ENCODE measurements at regions not wholly inside any gene's neighbourhood (a gene's known extent, or its start where the extent isn't known, plus 50 kb on each side); places are given as distances from the start of the nearest gene placed in this dataset.

- no peak for TF ChIP-seq CTCF (conservative IDR thresholded peaks at IDR 0.05; ENCODE audit: low read depth, low read length)
Observed at GRCh38 chr5:117252566-117252965, 677.9 kb upstream of the SEMA6A start.

GRCh38 chr5:117249086-117249815 is 674.6 kb upstream of the SEMA6A start:
- Histone ChIP-seq H3K4me2 (no peak overlapping the region), H3K27ac (no peak overlapping the region), H4K20me1 (ENCODE audit: insufficient read depth) (no peaks in the 10 kb centered on the region), H2AFZ (ENCODE audit: low read depth) (no peak overlapping the region), H3K36me3 (ENCODE audit: insufficient read depth) (no peaks in the 10 kb centered on the region), H3K4me1 (ENCODE audit: low read depth, poor library complexity, severe bottlenecking) (no peaks in the 10 kb centered on the region), H3K9ac (no peak overlapping the region), H3K79me2 (ENCODE audit: insufficient read depth, low read depth) (no peaks in the 10 kb centered on the region), H3K4me3 (IDR thresholded peaks at IDR 0.05; ENCODE audit: insufficient read depth, low read depth, low read length) (no peak overlapping the region), H3K27me3 (ENCODE audit: insufficient read depth, low read depth) (no peaks in the 10 kb centered on the region)
- TF ChIP-seq CTCF (conservative IDR thresholded peaks at IDR 0.05; ENCODE audit: low read depth, low read length), result no peak

More at GRCh38 chr5:117252566-117252965, 677.9 kb upstream of the SEMA6A start:
- Histone ChIP-seq H3K27ac (no peak overlapping the region), H3K9ac (no peak overlapping the region), H3K27me3 (ENCODE audit: insufficient read depth, low read depth) (no peaks in the 10 kb centered on the region), H3K4me2 (no peak overlapping the region), H3K79me2 (ENCODE audit: insufficient read depth, low read depth) (no peaks in the 10 kb centered on the region), H2AFZ (ENCODE audit: low read depth) (no peak overlapping the region), H4K20me1 (ENCODE audit: insufficient read depth) (no peaks in the 10 kb centered on the region), H3K4me3 (IDR thresholded peaks at IDR 0.05; ENCODE audit: insufficient read depth, low read depth, low read length) (no peak overlapping the region), H3K36me3 (ENCODE audit: insufficient read depth) (no peaks in the 10 kb centered on the region), H3K4me1 (ENCODE audit: low read depth, poor library complexity, severe bottlenecking) (no peaks in the 10 kb centered on the region)

- Histone ChIP-seq H3K27ac (no peak overlapping the region), H4K20me1 (ENCODE audit: insufficient read depth) (no peaks in the 10 kb centered on the region), H3K27me3 (ENCODE audit: insufficient read depth, low read depth) (no peaks in the 10 kb centered on the region), H3K4me3 (IDR thresholded peaks at IDR 0.05; ENCODE audit: insufficient read depth, low read depth, low read length) (no peak overlapping the region), H2AFZ (ENCODE audit: low read depth) (no peak overlapping the region), H3K4me1 (ENCODE audit: low read depth, poor library complexity, severe bottlenecking) (no peaks in the 10 kb centered on the region), H3K9ac (no peak overlapping the region), H3K36me3 (ENCODE audit: insufficient read depth) (no peaks in the 10 kb centered on the region), H3K4me2 (no peak overlapping the region), H3K79me2 (ENCODE audit: insufficient read depth, low read depth) (no peaks in the 10 kb centered on the region)
- no peak for TF ChIP-seq CTCF (conservative IDR thresholded peaks at IDR 0.05; ENCODE audit: low read depth, low read length)
Observed at GRCh38 chr5:117246424-117246823, 671.8 kb upstream of the SEMA6A start.

- H3K27ac ChIP-seq, result no peak overlapping the region
- no peak overlapping the region for H3K4me2 ChIP-seq
- no peak overlapping the region for H2AFZ ChIP-seq (ENCODE audit: low read depth)
- H3K79me2 ChIP-seq (ENCODE audit: insufficient read depth, low read depth), result no peaks in the 10 kb centered on the region
- no peaks in the 10 kb centered on the region for H4K20me1 ChIP-seq (ENCODE audit: insufficient read depth)
- no peaks in the 10 kb centered on the region for H3K4me1 ChIP-seq (ENCODE audit: low read depth, poor library complexity, severe bottlenecking)
- TF ChIP-seq CTCF (conservative IDR thresholded peaks at IDR 0.05; ENCODE audit: low read depth, low read length), result no peak
- no peaks in the 10 kb centered on the region for H3K36me3 ChIP-seq (ENCODE audit: insufficient read depth)
- H3K4me3 ChIP-seq (IDR thresholded peaks at IDR 0.05; ENCODE audit: insufficient read depth, low read depth, low read length), result no peak overlapping the region
- H3K27me3 ChIP-seq (ENCODE audit: insufficient read depth, low read depth), result no peaks in the 10 kb centered on the region
- H3K9ac ChIP-seq, result no peak overlapping the region
Observed at GRCh38 chr5:117245130-117245529, 670.5 kb upstream of the SEMA6A start.

Data from KMS-11 (cell line).